Bronchial epithelial cell (primary cell): ENCODE measurements at regions not wholly inside any gene's neighbourhood (a gene's known extent, or its start where the extent isn't known, plus 50 kb on each side); places are given as distances from the start of the nearest gene placed in this dataset.
A peak's percentile ranks its signal among the peaks of the same experiment; 100 is the strongest.

Experiments
- DNase-seq: peaks from one replicate; pipeline ENCODE4 v3.0.0-alpha.2; 2010; ENCODE audit warnings: low read depth
- FAIRE-seq: peaks from 2 replicates; lab custom pipeline; 2011; peaks lifted over from hg19 to GRCh38; lab: Jason Lieb, UNC
- H3K27me3 ChIP-seq: 2 replicates; pipeline ENCODE4 v1.5.1; 2011; ENCODE audit warnings: low read length; ENCODE audit not compliant: control insufficient read depth, insufficient read depth
- H3K36me3 ChIP-seq: 2 replicates; pipeline ENCODE4 v1.5.1; 2011; ENCODE audit warnings: low read length; ENCODE audit not compliant: control insufficient read depth, insufficient read depth
- H3K4me3 ChIP-seq: 2 replicates; pipeline ENCODE4 v1.5.1; 2011; ENCODE audit warnings: mild to moderate bottlenecking, low read depth, low read length, control low read depth
- TF ChIP-seq, protein P1 (sequence below): IDR thresholded peaks from 2 replicates; pipeline ENCODE4 v1.5.1; 2011; ENCODE audit warnings: mild to moderate bottlenecking, moderate library complexity, low read length, control low read depth, inconsistent platforms; ENCODE audit not compliant: insufficient read depth, severe bottlenecking

DNA sequence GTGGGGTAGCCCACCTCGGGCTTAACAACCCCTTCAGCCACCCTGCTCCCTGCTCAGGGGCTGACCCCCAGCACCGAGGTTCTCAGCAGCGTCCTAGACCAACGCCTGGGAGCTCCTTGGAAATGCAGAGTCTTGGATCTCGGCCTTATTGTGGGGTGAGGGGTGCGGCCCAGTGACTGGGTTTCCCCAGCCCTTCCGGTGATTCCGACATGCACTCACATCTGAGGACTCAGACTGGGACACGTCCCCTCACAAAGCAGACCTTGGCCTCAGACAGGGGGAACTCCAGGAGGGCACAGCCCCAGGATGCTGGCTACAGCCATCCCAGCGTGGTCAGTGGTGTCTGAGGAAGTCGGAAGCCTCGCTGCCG is 117.7 kb downstream of the RFLNA start:
- Histone ChIP-seq H3K4me3 (no peak overlapping the region), H3K27me3 (no peaks in the 10 kb centered on the region), H3K36me3 (peaks cover 23% of the 10 kb centered on the region)
- no peak for FAIRE-seq
- DNase-seq: no peak
- TF ChIP-seq, protein P1, sequence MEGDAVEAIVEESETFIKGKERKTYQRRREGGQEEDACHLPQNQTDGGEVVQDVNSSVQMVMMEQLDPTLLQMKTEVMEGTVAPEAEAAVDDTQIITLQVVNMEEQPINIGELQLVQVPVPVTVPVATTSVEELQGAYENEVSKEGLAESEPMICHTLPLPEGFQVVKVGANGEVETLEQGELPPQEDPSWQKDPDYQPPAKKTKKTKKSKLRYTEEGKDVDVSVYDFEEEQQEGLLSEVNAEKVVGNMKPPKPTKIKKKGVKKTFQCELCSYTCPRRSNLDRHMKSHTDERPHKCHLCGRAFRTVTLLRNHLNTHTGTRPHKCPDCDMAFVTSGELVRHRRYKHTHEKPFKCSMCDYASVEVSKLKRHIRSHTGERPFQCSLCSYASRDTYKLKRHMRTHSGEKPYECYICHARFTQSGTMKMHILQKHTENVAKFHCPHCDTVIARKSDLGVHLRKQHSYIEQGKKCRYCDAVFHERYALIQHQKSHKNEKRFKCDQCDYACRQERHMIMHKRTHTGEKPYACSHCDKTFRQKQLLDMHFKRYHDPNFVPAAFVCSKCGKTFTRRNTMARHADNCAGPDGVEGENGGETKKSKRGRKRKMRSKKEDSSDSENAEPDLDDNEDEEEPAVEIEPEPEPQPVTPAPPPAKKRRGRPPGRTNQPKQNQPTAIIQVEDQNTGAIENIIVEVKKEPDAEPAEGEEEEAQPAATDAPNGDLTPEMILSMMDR: no peak

DNA sequence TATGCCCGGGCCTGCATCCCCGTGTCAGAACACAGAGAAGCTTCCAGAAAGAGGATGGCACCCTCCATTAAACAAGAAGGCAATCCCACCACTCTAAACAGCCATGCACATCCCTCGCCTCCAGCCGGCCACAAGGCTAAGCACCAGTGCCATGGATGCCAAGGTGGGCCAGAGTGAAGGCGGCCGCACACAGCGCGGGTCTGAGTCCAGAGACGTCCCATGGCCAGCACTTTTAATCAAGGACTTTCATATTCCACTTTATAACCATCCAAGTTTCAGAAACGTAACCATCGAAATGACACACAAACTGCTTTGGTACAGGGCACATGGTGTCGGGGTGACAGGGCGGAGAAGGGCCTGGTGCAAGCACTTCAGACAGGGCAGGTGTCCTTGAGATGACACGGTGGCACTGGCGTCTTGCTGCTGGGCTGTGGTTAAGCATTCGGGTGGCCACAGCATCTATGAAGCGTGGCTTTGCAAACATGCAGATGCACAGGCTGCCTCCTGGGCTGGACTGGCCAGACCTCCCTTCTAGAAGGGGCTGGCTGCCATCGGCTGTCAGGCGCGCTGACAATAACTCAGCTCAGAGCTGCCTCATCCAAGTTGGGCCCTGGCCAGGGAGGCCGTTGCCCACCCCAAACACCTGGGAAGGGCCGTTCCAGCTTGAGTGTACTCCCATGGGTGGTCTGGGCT is 117.2 kb downstream of the RFLNA start:
- TF ChIP-seq, protein P1: no peak
- FAIRE-seq: peak; percentile 52
- Histone ChIP-seq H3K27me3 (no peaks in the 10 kb centered on the region), H3K4me3 (no peak overlapping the region), H3K36me3 (peaks cover 25% of the 10 kb centered on the region)
- DNase-seq: no peak

DNA sequence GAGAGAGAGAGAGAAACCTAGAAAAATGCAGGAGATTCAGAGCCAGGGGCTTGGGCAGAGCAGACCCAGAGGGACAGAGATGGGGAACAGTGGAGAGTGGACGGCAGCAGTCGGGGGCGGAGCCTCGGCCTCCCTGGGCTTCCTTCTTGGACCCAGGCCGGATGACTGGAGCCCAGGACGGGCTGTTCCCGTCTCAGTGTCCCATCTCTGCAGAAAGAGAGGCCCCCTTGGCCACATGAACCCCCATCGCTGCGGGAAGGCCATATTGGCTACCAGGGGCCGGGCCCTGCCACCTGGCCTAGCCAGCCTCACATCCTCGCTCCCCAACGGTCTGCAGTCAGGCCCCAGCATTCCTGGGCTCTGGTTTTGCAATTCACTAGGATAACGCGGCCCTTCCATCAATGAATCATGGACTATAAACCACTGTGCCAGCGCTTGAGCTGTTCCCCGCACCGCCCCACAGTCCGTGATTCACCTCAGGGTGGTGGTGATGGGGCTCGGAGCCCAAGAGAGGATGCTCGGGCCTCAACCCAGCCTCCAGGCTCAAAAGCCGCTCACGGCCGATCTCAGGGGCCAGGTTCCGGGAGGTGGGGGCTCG is 116.5 kb downstream of the RFLNA start:
- Histone ChIP-seq H3K27me3 (no peaks in the 10 kb centered on the region), H3K4me3 (no peak overlapping the region), H3K36me3 (peaks cover 25% of the 10 kb centered on the region)
- FAIRE-seq: no peak
- TF ChIP-seq, protein P1: no peak
- DNase-seq: peak; percentile 83

DNA sequence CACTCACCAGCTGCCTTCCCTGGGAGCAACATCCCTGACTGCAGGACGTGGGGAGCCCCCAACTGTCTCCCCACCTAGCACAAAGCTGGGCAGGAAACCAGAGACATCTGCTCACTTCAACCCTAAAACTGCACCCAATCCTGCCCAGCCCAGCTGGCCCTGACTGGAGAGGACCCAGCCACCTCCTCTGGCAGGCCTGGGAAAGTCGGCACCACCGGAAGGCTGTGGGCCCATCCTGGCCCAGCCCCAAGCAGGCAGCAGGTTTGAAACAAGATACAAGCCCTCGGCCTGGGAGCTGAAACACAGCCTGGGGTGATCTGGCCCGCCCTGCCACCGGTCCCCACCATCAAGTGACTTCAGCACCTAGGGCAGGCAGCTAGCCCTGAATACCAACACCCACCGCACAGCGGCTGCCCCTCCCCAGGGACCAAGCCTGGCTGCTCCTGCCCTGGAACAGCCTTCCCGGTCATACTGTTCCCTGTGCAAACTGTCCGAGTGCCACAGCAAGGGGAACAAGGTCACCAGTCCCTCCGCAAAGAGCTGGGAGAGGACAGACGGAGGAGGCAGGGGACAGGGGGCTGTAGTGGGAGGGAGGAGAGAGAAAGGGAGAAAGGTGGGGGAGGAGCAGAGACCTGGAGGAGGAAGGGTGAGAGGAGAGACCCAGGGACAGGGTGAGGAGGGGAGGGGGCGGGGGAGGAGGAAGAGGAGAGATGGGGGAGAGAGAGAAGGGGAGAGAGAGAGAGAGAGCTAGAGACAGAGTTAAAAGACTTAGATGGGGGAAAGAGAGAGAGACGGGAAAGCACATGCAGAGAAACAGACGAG is 115.7 kb downstream of the RFLNA start:
- FAIRE-seq (no peak), DNase-seq (no peak)
- TF ChIP-seq, protein P1: no peak
- Histone ChIP-seq H3K27me3 (no peaks in the 10 kb centered on the region), H3K4me3 (no peak overlapping the region), H3K36me3 (peaks cover 25% of the 10 kb centered on the region)

DNA sequence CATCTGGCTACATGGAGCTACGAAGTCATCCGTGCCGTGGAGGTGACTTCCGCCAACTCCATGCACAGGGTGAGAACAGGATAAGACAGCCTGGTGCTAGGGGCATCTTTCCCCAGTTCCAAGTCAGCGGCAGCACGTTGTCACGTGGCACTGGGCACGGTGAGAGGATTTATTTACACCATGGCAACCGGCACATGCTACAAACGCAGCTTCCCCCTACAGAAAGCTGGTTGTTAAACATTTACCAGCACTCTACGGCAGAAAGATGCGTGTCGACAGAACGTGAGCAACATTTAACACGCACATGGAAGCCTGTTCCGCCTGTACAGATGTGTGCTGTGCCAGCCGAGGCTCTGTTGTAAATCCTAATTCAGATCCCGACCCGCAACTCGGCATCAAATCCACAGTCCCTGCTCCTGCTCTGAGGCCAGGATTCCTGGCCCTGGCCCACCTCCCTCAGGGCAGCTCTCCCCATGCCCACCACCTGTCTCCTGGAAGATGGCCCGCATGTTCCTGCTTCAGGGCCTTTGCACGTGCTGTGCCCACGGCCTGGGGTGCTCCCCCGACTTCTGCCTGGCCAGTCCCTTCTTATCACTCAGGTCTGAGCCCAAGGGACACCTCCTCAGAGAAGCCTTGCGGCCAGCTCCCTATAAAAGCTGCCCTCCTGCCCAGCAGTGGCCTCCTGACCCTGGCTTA is 114.1 kb downstream of the RFLNA start:
- no peak for DNase-seq
- FAIRE-seq: no peak
- no peak overlapping the region for H3K4me3 ChIP-seq
- TF ChIP-seq, protein P1: no peak
- H3K27me3 ChIP-seq: no peaks in the 10 kb centered on the region
- peaks cover 27% of the 10 kb centered on the region for H3K36me3 ChIP-seq
